DND-41 (cell line): ENCODE measurements at regions not wholly inside any gene's neighbourhood (a gene's known extent, or its start where the extent isn't known, plus 50 kb on each side); places are given as distances from the start of the nearest gene placed in this dataset.

Source experiments
- EZH2 ChIP-seq: IDR thresholded peaks from 3 replicates; pipeline ENCODE4 v1.6.1; 2012; ENCODE audit warnings: borderline replicate concordance, low read depth, mild to moderate bottlenecking, moderate library complexity, low read length, inconsistent platforms; ENCODE audit not compliant: severe bottlenecking
- TF ChIP-seq, protein P1 (sequence below): IDR thresholded peaks from 2 replicates; pipeline ENCODE4 v1.5.1; 2012; ENCODE audit warnings: borderline replicate concordance, low read length, moderate library complexity, mild to moderate bottlenecking; ENCODE audit not compliant: poor library complexity, severe bottlenecking; ENCODE audit errors: extremely low read depth

DNA sequence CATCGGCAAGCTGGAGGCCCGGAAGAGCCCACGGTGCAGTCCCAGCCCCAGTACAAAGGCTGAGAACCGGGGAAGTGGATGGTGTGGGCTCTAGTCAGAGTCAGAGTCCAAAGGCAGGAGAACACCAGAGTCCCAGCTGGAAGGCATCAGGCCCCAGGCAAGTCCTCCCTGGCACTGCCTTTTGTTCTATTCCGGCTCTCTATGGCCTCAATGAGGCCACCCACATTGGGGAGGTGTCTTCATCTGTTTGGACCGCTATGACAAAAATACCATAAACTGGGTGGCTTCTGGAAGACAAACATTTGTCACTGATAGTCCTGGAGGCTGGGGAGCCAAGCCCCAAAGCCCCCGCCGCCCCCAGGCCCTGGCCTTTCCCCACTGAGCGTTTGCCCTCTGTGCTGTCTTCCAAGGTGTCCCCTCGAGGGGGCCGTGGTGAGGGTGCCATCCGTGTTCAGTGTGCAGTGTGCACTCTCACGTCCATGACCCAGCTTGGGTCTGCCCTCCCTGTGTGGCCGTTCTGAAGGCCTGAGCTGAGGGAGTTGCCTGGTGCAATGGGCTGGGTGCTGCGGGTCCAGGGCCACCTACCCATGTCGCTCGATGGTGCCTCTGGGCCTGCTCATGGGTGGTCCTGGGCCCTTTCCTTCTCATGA, 99.1 kb upstream of the PPP1R26 start:
- TF ChIP-seq, protein P1, sequence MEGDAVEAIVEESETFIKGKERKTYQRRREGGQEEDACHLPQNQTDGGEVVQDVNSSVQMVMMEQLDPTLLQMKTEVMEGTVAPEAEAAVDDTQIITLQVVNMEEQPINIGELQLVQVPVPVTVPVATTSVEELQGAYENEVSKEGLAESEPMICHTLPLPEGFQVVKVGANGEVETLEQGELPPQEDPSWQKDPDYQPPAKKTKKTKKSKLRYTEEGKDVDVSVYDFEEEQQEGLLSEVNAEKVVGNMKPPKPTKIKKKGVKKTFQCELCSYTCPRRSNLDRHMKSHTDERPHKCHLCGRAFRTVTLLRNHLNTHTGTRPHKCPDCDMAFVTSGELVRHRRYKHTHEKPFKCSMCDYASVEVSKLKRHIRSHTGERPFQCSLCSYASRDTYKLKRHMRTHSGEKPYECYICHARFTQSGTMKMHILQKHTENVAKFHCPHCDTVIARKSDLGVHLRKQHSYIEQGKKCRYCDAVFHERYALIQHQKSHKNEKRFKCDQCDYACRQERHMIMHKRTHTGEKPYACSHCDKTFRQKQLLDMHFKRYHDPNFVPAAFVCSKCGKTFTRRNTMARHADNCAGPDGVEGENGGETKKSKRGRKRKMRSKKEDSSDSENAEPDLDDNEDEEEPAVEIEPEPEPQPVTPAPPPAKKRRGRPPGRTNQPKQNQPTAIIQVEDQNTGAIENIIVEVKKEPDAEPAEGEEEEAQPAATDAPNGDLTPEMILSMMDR, result no peak
- TF ChIP-seq EZH2, result no peak
